T-helper 2 cell treated with Interferon-gamma antibody and Interleukin-4, amounts not matched to agents 100 ng/mL and 5 ng/mL, for 36 hours (primary cell): ENCODE measurements at regions not wholly inside any gene's neighbourhood (a gene's known extent, or its start where the extent isn't known, plus 50 kb on each side); places are given as distances from the start of the nearest gene placed in this dataset.

Experiments
- intact Hi-C: fragments of 100-400 bp; cut with micrococcal nuclease; formaldehyde crosslinking; loops from one replicate; pipeline ENCODE4 v1.15.1; 2023

- intact Hi-C loops, result no loop called here
These were observed 134.4 kb upstream of the CST7 start for GRCh38 chr20:24814556-24815195.

- intact Hi-C loops, result no loop called here
These were observed 133.8 kb upstream of the CST7 start for GRCh38 chr20:24815196-24815815.

- intact Hi-C loops, result no loop called here
These were observed 133.1 kb upstream of the CST7 start for GRCh38 chr20:24815931-24816330.

- intact Hi-C loops, result no loop called here
These were observed 132.6 kb upstream of the CST7 start for GRCh38 chr20:24816431-24816830.

GRCh38 chr20:24816907-24817306, 132.2 kb upstream of the CST7 start:
- intact Hi-C loops, result no loop called here

GRCh38 chr20:24817351-24817750, 131.7 kb upstream of the CST7 start:
- intact Hi-C loops, result no loop called here

- intact Hi-C loops, result no loop called here
These were observed 131.0 kb upstream of the CST7 start for GRCh38 chr20:24818056-24818455.

- intact Hi-C loops, result no loop called here
These were observed 129.6 kb upstream of the CST7 start for GRCh38 chr20:24819331-24819965.

GRCh38 chr20:24820345-24820744, 128.7 kb upstream of the CST7 start:
- intact Hi-C loops, result loop anchor here (10.0 kb wide), 1 partner anchor 56 kb away; no protein-coding TSS in a partner anchor

GRCh38 chr20:24821391-24821790, 127.7 kb upstream of the CST7 start:
- intact Hi-C loops, result loop anchor here (10.0 kb wide), 1 partner anchor 57 kb away; no protein-coding TSS in a partner anchor

- intact Hi-C loops, result loop anchor here (10.0 kb wide), 1 partner anchor 58 kb away; no protein-coding TSS in a partner anchor
These were observed 125.8 kb upstream of the CST7 start for GRCh38 chr20:24823176-24823784.

GRCh38 chr20:24823989-24824693, 124.9 kb upstream of the CST7 start:
- intact Hi-C loops, result loop anchor here (10.0 kb wide), 1 partner anchor 59 kb away; no protein-coding TSS in a partner anchor

GRCh38 chr20:24825591-24825990, 123.5 kb upstream of the CST7 start:
- intact Hi-C loops, result loop anchor here (10.0 kb wide), 1 partner anchor 61 kb away; no protein-coding TSS in a partner anchor

GRCh38 chr20:24827603-24828295, 121.3 kb upstream of the CST7 start:
- intact Hi-C loops, result loop anchor here (10.0 kb wide), 1 partner anchor 63 kb away; no protein-coding TSS in a partner anchor

GRCh38 chr20:24828992-24829648, 119.9 kb upstream of the CST7 start:
- intact Hi-C loops, result loop anchor here (10.0 kb wide), 1 partner anchor 64 kb away; no protein-coding TSS in a partner anchor

GRCh38 chr20:24829649-24830370, 119.3 kb upstream of the CST7 start:
- intact Hi-C loops, result loop anchor here (10.0 kb wide), 1 partner anchor 65 kb away; no protein-coding TSS in a partner anchor

- intact Hi-C loops, result no loop called here
These were observed 118.4 kb upstream of the CST7 start for GRCh38 chr20:24830649-24831048.

GRCh38 chr20:24831232-24831631, 117.8 kb upstream of the CST7 start:
- intact Hi-C loops, result no loop called here

GRCh38 chr20:24832518-24832917, 116.6 kb upstream of the CST7 start:
- intact Hi-C loops, result no loop called here
